ENCODE measurements at regions not wholly inside any gene's neighbourhood (a gene's known extent, or its start where the extent isn't known, plus 50 kb on each side); places are given as distances from the start of the nearest gene placed in this dataset.

DNA sequence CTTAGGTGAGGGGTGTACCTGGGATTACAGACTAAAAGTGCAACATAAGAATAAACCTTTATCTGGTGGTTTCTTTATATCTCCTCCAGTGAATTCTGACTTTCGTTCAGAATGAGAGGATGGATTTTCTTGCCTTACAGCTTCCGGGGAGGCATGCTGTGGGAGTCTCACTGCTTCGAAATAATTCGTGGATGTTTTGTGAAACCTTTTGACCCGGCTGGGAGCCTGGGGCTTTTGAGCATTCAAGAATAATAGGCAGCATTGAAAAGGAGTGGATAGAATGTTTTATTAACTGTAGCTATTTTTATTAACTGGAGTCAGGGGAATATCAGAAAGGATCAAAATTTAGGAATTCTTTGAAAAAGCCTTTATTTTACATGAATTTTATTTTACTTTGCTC, 149.1 kb downstream of the RWDD3 start:
- TF ChIP-seq, protein P1, sequence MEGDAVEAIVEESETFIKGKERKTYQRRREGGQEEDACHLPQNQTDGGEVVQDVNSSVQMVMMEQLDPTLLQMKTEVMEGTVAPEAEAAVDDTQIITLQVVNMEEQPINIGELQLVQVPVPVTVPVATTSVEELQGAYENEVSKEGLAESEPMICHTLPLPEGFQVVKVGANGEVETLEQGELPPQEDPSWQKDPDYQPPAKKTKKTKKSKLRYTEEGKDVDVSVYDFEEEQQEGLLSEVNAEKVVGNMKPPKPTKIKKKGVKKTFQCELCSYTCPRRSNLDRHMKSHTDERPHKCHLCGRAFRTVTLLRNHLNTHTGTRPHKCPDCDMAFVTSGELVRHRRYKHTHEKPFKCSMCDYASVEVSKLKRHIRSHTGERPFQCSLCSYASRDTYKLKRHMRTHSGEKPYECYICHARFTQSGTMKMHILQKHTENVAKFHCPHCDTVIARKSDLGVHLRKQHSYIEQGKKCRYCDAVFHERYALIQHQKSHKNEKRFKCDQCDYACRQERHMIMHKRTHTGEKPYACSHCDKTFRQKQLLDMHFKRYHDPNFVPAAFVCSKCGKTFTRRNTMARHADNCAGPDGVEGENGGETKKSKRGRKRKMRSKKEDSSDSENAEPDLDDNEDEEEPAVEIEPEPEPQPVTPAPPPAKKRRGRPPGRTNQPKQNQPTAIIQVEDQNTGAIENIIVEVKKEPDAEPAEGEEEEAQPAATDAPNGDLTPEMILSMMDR (tag by site-specific recombination; IDR thresholded peaks at IDR 0.05), result no peak
- no peak for TF ChIP-seq ZNF302 (tag by site-specific recombination; IDR thresholded peaks at IDR 0.05; ENCODE audit: low read depth)
- no peak for TF ChIP-seq ZNF133 (tag by site-specific recombination; IDR thresholded peaks at IDR 0.05)
- TF ChIP-seq ZNF10 (tag by site-specific recombination; IDR thresholded peaks at IDR 0.05), result no peak
- TF ChIP-seq ZNF391 (tag by site-specific recombination; IDR thresholded peaks at IDR 0.05; ENCODE audit: borderline replicate concordance, low read depth), result no peak
- no peak for TF ChIP-seq SETDB1 (IDR thresholded peaks at IDR 0.05; ENCODE audit: insufficient read length, low read length)

All from HEK293 (cell line).